DLD1 (cell line): ENCODE measurements at regions not wholly inside any gene's neighbourhood (a gene's known extent, or its start where the extent isn't known, plus 50 kb on each side); places are given as distances from the start of the nearest gene placed in this dataset.

ENCODE experiments used
- in situ Hi-C: cut with HindIII; loops from 2 replicates; pipeline ENCODE4 v1.10.0; 2017; ENCODE audit warnings: low sequenced_read_pairs

DNA sequence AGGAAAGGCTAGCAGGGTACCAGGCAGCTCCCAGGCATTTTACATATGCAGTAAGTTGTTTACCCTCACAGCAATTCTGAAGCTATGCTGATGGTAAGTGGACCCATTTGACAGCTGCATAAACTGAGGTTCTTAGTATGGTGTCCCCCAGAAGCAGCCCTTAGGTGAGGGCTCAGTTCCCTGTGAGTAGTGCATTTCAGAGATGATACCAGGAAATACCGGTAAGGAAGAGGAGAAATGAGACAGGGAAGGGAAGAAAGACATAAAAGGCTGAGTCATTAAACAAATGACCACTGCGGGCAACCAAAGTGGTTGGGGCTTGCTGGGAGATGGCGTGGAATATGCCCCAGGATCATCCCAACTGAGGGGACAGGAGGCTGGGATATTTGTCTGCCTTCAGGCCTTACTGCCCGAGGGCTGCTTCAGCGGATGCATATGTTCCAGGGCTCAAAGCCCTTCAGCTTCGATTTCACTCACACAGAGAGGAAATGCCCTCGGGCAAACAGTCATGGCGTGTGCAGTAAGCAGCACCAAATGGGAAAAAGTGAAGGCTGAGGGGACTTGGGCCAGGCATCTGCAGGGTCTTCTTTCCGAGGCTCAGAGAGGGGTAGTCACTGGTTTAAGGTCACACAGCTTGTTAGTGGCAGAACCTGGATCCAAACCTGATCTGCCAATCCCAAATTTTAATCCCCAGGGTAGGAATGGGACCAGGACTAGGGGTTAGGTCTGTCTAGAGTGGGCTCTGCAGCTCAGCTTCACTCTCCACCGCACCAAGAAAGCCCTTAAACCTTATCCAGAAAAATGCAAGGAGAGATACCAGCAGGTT lies 133.7 kb upstream of the RUNX3 start:
- in situ Hi-C loops: no loop called here

DNA sequence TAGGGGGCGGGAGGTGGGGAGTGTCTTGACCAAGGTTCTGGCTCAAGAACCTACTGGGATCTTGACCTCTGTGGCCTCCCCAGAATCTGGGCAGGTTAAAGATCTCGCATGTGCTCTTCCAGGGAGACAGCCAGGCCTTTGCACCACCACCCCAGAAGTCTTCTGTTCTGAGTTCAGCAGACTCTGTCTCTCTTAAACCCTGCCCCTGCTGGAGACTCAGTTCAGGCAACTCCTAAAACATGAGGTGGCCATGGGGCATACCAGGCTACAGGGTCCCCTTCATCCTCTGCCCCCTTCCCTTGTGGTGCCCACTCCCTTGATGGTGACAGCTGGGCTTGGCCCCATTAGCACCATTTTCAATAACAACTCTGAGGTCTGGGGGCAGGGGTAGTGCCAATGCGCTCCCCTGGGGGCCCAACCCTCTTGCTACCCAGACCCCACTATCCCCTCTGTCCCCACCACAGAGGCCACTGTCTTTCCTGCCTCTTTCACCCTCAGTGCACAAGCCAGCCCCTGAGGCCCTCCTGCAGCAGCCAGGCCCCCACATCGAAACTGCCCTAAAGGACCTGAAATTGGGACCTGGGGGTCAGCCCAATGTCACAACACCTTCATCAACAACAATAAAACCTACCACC lies 132.7 kb upstream of the RUNX3 start:
- in situ Hi-C loops: no loop called here

DNA sequence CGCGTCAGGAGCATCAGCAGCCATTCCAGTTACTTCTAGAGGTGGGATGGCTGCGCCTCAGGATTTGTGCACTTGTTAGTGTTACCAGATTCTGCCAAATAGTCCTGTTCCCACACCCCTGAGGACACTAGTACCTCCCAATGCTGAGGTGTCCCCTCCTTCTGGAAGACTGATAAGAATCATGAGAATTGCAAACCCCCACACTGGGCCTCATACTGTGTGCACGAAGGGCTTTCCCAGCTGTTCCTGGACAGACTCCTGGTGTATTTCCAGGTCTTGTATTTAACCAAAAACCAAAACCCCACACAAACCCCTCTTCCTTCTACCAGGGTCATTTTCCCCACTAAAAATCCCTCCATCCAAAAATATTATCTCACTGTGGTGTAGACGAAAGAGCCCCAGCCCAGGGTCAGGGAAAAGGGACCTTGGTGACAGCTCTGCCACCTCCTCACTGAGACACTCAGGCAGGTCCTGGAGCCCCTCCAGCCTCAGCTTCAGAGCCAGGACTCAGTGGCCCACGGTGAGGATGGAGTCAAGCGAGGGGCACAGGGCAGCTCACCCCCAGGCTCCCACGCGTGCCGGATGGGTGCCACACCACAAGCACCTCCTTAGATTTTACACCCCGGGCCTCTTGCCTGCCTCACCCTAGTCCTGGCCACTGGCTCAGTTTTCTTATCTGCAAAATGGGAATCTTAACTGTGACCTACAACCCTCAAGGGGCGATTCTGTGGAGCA lies 131.4 kb upstream of the RUNX3 start:
- in situ Hi-C loops: no loop called here

DNA sequence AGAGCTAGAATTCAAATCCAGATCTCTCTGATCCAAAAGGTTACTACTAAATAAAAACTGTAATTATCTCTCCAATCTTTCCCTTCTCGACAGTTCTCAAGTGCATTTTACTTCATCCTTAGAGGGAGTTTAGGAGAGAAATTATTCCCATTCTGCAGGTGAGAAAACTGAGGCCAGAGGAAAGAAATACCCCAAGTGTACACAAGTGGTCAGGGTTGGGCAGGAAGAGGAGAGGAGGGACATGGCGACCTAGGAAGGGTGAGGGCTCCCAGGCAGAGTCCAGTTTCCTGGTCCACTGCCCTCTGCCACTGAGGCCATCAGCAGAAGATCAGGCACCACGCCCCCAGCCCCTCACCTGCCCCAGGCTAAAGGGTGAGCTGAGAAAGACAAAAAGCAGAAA lies 127.1 kb upstream of the RUNX3 start:
- in situ Hi-C loops: no loop called here

DNA sequence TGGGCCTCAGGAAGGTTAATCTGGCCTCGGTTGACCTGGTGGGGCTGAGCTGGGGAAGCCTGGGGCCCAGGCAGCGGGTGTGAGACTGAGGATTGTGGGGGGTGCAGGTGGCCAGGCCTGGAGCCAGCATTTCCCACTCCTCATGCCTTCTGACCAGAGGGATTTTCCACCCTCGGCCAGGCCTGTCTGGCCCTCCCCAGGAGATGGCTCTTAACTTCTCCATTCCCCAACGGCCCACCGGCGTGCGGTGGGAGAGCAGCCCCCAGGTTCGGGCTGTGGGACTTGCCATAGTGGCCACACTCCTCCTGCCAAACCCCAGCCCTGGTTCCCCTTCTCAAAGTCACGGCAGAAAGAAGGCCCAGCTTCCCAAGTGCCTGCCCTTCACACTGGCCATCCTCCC lies 126.5 kb upstream of the RUNX3 start:
- in situ Hi-C loops: no loop called here

DNA sequence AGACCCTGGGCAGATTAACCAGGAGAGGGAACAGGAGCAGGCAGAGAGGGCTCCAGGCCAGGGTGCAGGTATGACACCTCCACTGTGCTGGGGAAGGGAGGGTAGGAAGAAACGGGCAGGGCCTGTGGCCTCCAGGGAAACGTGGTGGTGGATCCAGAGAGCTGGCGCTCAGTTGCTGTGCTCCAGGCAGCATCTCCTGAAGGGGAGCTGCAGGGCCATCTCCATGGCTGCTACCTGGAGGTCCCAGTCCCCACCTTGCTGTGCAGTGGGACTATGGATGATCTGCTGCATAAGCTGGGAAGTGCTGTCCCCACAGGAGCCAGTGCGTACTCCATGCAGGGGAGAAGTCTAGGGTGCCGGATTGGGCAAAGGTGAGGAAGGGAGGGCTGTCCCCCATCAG lies 125.9 kb upstream of the RUNX3 start:
- in situ Hi-C loops: no loop called here

DNA sequence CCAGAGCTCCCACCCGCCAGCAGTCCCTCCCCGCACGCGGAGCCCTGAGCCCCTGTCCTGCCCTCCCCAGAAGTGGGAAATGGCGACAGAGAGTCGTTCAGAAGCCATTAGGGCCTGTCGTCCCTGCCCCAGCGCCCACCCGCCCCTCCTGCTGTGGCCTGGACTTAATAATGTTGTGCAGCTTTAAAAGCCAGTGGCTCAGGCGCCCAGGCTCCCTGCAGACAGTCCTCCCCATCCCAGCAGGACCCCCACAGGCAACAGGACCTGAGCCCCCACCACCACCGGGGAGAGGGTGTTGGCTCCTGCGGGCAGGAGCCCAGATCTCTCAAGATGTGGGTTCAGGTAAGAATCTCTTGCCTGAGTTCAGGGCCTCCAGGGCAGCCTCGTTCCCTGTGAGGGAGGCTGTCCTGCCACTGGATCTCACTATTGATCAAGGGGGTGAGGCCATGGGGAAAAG lies 125.3 kb upstream of the RUNX3 start:
- in situ Hi-C loops: no loop called here

DNA sequence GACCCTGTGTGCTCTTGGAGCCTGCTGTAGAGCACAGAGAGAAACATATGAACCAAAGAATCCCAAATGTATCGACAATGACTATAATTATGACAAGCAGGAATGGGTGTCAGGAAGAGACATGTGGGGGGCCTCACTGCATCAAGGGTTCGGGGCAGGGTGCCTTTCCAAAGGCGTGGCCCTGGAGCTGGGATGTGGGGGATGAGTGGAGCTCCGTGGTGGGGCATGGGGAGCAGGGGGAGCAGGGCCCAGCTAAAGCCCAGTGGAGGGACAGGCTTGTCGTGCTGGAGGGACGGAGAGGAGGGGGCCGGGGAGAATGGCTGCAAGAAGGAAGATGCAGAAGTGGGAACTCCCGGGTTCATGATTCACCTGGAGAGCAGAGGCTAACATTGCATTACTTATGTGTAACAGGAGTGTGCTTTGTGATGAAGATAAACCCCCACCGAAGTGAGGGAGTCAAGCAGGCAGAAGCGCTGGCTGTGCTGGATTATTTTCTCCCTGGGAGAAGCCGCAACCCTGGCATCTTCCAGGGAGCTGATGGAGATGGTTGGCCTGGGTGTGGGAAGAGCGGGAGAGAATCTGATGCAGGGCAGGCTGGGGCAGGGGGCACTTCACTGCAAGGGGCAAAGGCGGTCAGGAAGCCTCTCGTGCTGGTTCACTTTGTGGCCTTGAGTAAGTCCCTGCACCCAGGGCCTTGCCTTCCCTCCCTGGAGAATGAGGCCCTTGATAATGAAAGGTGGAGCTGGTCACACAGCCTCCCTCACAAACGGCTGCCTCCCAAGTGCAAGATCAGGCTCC lies 124.6 kb upstream of the RUNX3 start:
- in situ Hi-C loops: no loop called here

DNA sequence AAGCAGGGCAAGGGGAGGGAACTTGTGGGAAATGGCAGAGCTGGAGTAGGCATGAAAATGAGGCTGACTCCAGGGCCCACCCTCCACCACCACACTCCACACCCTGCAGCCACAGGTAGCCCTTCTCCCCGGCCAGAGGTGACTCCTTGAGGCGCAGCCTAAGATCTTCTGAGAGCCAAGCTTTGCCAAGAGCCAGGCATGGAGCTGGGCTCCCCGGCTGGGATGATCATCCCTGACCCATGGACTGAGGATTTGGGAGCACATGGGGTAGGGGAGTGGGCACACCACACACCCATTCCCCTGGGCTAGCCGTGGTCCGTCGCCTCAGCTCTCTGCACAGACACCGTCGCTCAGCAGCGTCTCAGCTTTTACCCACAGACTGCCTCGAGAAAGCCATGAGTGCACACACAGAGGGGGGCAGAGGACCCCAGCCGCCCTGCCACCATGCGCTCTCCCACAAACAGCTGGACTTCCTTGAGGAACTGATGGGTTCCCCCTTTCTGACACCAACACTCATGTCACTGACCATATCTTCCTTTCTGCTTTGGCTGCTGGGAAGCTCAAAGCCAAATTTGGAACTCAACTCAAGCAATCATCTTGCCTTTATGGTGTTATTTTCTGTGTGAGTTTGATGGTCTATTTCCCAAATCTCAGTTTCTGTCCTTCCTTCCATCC lies 123.6 kb upstream of the RUNX3 start:
- in situ Hi-C loops: no loop called here

DNA sequence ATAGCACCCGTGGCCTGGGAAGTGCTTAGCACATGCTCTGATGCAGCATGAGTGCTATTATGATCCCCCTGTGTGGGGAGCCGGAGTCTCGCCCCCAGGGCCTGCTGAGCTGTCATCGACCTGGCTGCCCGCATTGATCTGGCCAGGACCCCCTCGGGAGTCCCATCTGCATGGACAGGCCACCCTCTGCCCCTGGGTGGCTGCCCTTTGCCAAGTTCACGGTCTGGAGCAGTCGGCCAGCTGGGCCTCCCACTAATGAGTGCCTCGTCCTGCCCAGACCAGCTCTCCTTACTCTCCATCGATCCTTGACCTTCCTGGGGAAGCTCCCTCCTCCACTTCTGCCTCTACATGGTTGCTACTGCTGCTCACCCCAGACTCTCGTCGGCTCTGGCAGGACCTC lies 121.8 kb upstream of the RUNX3 start:
- in situ Hi-C loops: no loop called here

DNA sequence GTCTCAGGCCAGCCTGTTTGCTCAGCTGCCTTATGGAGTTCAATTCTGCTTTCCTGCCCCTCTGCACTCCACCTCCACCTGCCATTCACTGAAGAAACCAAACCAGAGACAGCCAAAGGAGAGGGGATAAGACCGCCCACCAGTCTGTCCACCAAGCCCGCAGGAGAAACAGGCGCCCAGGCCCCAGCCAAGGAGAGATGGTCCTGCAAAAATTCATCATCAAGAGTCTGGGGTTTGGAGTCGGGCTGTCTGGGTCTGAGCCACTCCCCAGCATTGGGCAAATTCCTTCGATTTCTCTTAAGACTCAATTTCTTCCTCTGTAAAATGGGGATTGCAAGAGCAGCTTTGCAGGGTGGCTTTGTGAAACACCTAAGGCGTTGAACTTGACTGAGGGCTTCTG lies 121.4 kb upstream of the RUNX3 start:
- in situ Hi-C loops: no loop called here

DNA sequence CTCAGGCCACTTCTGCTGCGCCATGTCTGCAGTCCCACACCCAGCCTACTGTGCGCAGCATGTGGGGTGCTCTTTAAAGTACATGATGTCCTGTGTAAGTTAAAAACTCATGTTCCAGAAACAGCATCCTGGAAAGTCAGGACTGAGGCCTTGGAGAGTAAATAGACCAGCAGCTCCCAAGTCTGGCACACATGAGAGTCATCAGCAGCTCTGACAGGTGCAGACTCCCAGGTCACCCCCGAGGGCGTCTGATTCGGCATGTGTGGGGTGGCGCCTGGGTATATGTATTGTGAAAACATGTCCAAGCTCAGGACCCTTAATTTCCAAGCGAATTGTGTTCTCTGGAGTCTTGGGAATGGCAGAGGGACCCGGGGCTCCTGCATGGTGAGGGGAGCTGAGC lies 120.1 kb upstream of the RUNX3 start:
- in situ Hi-C loops: no loop called here

DNA sequence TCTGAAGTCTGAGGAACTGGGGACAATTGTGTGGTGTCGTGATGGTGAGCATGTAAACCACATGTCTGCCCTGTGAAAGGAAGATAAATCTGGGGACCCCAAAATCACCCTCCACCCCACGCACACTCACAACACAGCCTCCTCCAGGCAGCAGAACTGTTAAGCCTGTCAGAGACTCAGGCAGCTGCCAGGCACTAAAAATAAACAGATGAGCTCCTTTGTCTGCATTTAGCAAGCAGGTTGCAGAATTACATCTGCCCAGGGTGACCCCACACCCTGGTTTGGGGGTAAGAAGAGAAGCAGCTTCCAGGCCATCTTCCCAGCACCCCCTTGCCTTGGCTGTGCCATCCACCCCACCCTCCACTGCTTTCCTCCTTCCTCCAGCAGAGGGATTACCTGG lies 119.1 kb upstream of the RUNX3 start:
- in situ Hi-C loops: no loop called here

DNA sequence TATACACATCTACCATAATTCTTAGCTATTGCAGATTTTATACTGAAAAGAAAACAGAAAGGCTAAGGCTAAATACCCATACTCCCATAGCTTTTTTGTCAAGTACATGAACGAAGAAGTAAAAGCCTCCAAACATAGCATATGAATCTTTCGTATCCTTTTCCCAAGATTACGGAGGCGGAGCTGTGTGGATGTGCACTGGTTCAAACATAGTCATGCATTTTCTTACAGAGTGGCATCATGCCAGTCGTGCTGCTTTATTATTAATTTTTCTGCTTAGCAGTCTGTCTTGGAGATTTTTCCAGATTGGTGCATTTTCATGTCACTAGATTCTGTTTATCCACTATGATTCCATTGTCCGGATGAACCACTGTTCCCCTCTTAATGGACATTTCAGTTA lies 118.7 kb upstream of the RUNX3 start:
- in situ Hi-C loops: no loop called here

DNA sequence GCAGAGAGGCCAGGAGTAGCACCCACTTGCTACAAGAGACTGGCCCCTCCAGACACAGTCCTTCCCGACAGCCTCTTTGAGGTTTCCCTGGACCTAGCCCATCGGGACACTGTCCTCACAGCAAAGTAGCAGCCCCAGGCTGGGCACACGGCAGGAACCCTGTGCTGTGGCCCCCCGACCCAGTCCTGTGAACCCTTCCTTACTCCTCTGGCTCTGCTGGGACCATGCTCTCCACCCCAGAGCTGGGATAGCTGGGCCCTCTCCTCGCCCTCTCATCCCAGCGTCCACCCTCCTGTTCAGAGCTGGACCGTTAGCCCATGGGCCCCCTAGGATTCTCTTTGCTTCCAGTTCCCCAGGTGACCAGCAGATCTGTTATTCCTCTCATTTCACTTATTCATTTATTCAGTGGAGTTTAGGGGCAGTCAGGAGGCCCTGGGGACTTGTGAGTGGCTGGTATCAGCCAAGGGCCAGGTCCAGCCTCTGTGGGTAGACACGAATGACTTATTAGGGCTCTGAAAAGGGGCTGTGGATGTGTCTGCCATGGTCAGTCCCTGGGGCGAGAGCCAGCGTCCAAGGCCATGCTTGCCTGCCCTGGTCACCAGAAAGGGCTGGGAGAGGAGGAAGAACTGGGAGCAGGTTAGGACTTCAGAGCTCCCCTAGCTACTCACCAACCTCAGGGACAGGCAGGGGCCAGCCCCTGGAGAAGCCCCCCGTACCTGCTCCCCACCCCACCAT lies 117.6 kb upstream of the RUNX3 start:
- in situ Hi-C loops: no loop called here

DNA sequence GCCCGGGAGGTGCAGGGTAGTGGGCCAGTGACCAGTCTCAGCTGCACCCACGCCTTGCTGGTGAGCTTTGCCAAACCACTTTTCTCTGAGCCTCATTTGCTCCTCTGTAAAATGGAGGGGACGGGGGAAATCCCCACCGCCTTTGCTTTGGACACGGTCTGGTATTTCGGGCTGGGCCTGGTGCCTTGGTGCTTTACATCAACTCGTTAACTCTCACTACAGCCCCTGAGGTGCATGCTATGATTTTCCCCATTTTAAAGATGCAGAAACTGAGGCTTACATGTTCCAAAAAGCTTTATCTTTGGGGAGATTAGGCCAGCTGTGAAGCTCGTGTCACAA lies 116.1 kb upstream of the RUNX3 start:
- in situ Hi-C loops: no loop called here

DNA sequence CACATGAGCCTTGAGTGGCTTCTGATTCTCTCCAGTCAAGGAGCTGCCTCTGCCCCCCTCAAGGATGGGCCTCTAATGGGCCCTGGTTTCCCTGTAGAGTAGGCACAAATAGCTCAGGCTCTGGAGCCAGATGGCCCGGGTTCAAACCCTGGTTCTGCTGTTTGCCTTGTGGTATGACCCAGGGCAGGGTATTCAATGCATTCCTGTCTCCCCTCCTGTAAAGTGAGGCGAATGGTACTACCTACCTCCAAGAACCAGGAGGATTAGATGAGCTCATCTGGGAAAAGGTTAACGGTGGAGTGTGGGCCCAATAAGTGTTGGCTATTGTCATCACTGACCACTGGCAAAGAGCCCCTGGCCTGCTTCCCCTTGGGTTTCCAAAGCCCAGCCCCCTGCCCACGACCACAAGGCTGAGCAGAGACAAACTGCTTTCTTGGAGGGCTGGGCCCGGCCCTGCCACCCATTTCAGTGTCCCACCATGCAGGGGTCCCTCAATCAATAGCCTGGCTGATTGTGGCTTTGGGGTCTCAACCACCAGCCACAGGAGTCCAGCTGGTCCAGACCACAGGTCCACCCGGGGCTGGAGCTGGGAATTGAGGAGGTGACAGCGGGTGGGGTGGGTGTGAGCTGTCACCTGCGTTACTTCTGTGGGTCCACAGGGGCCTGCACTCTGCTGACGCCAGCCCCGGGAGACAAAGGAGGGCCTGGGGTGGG lies 115.6 kb upstream of the RUNX3 start:
- in situ Hi-C loops: no loop called here

DNA sequence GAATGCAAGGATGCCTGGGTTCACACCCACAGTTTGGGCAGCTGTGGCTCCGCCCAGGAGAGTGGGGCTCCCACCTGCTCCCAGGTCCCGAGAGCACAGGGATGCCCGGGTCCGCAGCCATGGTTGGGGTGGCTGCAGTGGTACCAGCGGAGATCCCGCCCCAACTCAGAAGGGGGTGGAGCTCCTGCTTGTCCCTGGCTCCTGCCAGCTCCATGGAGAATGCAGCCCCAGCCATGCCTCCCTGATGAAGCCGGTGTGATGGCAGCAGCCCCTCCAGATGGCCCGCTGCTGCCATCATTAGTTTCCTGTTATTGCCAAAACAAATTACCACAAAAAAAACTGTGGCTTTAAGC lies 113.1 kb upstream of the RUNX3 start:
- in situ Hi-C loops: loop anchor here (5.0 kb wide), 2 partner anchors 56 to 69 kb away; no protein-coding TSS in a partner anchor
